GM10248 (cell line): ENCODE measurements at regions not wholly inside any gene's neighbourhood (a gene's known extent, or its start where the extent isn't known, plus 50 kb on each side); places are given as distances from the start of the nearest gene placed in this dataset.

ENCODE experiments used
- CTCF ChIA-PET: fragments of 300-600 bp; sonication (Branson Sonifier 250); formaldehyde crosslinking; extraction: SDS; loops from one replicate; lab custom pipeline; 2021; ENCODE audit warnings: antibody characterized with exemption; lab: Yijun Ruan, JAX
- POLR2A ChIA-PET: fragments of 350-650 bp; sonication (Branson Sonifier 250); formaldehyde crosslinking; extraction: SDS; loops from one replicate; lab custom pipeline; 2020; ENCODE audit warnings: antibody characterized with exemption; lab: Yijun Ruan, JAX
- DNase-seq: peaks from one replicate; pipeline ENCODE4 v3.0.0; 2012; ENCODE audit errors: extremely low spot score
- TF ChIP-seq, protein P1 (sequence below): IDR thresholded peaks from 2 replicates; pipeline ENCODE4 v1.5.1; 2012; ENCODE audit warnings: mild to moderate bottlenecking, low read depth; ENCODE audit errors: extremely low read depth, missing control alignments, control extremely low read depth

DNA sequence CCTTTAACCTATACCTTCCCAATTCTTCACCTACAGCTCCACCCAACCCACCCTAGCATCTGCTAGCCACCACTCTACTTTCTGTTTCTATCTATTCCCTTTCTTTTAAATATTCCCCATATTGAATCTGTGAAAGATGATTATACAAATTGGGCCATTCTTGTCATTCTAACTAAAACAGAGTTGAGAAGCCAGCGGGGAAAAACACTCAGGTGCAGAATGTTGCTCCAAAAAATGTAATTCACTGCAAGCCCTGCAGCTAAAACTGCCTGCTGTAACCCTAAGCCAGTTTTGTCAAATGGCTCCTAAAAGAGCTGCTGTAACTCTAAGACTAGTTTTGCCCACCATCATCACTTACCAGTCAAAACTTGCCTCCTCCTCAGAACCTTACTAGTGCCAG, 1468.6 kb upstream of the MIR17HG start:
- POLR2A ChIA-PET = no interaction called here

DNA sequence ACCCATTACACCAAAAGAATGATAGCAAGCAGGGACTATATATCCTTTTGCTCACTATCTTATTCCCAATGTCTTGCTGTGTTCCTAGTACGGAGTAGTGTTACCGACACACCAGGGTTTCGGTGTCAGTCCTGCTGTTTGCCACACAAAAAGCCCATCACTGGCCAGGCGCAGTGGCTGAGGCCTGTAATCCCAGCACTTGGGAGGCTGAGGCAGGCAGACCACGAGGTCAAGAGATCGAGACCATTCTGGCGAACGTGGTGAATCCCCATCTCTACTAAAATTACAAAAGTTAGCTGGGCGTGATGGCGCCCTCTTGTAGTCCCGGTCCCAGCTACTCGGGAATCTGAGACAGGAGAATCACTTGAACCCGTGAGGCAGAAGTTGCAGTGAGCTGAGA, 1467.3 kb upstream of the MIR17HG start:
- DNase-seq = no peak
- ChIA-PET POLR2A (no interaction called here), CTCF (no interaction called here)
- TF ChIP-seq, protein P1, sequence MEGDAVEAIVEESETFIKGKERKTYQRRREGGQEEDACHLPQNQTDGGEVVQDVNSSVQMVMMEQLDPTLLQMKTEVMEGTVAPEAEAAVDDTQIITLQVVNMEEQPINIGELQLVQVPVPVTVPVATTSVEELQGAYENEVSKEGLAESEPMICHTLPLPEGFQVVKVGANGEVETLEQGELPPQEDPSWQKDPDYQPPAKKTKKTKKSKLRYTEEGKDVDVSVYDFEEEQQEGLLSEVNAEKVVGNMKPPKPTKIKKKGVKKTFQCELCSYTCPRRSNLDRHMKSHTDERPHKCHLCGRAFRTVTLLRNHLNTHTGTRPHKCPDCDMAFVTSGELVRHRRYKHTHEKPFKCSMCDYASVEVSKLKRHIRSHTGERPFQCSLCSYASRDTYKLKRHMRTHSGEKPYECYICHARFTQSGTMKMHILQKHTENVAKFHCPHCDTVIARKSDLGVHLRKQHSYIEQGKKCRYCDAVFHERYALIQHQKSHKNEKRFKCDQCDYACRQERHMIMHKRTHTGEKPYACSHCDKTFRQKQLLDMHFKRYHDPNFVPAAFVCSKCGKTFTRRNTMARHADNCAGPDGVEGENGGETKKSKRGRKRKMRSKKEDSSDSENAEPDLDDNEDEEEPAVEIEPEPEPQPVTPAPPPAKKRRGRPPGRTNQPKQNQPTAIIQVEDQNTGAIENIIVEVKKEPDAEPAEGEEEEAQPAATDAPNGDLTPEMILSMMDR = no peak

More for the DNA sequence above, 1468.6 kb upstream of the MIR17HG start:
- CTCF ChIA-PET = no interaction called here
- TF ChIP-seq, protein P1 = no peak
- no peak for DNase-seq

DNA sequence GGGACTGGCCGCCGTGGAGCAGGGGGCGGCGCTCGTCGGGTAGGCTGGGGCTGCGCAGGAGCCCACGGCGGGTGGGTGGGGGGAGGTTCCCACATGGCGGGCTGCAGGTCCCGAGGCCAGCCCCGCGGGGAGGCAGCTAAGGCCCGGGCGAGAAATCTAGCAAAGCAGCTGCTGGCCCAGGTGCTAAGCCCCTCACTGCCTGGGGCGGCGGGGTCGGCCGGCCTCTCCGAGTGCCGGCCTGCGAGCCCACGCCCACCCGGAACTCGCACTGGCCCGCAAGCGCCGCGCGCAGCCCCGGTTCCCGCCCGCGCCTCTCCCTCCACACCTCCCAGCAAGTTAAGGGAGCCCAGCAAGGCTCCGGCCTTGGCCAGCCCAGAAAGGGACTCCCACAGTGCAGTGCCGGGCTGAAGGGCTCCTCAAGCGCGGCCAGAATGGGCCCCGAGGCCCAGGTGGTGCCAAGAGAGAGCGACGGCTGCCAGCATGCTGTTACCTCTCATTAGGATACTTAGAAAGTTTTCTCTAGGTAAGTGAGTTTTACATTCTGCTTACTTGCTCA, 1463.5 kb upstream of the MIR17HG start:
- ChIA-PET POLR2A (no interaction called here), CTCF (interaction anchor here (0.9 to 1.8 kb wide), 3 partner anchors 8 to 12 kb away, joined by 3 to 6 read pairs (median 3); no protein-coding TSS in a partner anchor)
- TF ChIP-seq, protein P1 = no peak
- no peak for DNase-seq

DNA sequence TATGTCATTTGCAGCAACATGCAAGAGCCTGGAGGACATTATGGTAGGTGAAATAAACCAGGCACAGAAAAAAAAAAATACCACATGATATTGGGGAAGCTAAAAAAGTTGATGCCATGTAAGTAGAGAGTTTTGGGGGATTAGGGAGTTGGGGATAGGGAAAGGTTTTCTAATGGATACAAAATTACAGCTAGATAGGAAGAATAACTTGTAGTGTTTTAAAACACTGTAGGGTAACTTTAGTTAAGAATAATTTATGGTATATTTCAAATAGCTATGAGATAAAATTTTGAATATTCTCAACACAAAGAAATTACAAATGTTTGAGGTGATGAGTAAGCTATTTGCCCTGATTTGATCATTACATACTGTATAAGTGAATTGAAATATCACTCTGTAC, 1456.7 kb upstream of the MIR17HG start:
- TF ChIP-seq, protein P1 = no peak
- CTCF ChIA-PET = interaction anchor here (1.6 to 2.1 kb wide), 2 partner anchors 10 kb away, joined by 3 to 7 read pairs; no protein-coding TSS in a partner anchor
- POLR2A ChIA-PET = no interaction called here
- no peak for DNase-seq

DNA sequence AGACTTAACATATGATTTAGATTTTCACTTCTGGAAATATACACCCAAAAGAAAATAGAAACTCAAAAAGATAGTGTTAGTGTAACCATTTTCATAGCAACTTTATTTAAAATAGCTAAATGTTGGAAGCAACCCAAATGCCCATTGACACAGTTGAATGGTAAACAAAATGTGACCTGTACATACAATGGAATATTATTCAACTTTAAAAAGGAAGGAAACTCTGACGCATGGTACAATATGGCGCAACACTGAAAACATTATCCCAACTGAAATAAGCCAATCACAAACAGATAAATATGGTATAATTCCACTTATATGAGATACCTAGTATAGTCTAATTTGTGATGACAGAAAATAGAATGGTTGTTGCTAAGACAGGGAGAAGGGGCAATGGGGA, 1456.1 kb upstream of the MIR17HG start:
- CTCF ChIA-PET = interaction anchor here (2.1 to 2.2 kb wide), 2 partner anchors 7 to 9 kb away, joined by 6 to 7 read pairs; no protein-coding TSS in a partner anchor
- DNase-seq = no peak
- POLR2A ChIA-PET = no interaction called here
- TF ChIP-seq, protein P1 = no peak

DNA sequence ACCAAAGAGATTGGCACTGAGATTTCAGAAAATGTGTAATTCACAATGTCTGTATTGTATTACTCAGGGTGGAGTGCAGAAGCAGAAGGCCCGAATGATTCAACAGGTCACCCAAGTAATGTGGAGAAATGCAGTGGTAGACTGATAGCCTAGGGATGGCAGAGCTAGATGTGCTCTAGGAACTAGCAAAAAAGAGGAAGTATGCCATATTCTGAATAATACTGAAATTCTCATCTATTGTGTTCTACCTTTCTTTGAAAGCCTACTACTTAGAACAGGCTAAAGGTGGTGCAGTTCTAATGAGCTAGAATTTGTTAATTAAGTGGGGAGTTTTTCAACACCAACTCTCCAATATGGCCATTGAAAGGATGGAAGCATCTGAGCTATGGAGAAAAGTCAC, 1449.8 kb upstream of the MIR17HG start:
- ChIA-PET CTCF (no interaction called here), POLR2A (no interaction called here)
- TF ChIP-seq, protein P1 = no peak
- peak; percentile 14 for DNase-seq
